ENCODE measurements at regions not wholly inside any gene's neighbourhood (a gene's known extent, or its start where the extent isn't known, plus 50 kb on each side); places are given as distances from the start of the nearest gene placed in this dataset.

- peak; percentile 86 for DNase-seq (ENCODE audit: low read depth)
These were observed 106.4 kb downstream of the ARF6 start for GRCh38 chr14:49999146-49999761.

- no peak for DNase-seq (ENCODE audit: low read depth)
These were observed 107.0 kb downstream of the ARF6 start for GRCh38 chr14:49999826-50000379.

DNA sequence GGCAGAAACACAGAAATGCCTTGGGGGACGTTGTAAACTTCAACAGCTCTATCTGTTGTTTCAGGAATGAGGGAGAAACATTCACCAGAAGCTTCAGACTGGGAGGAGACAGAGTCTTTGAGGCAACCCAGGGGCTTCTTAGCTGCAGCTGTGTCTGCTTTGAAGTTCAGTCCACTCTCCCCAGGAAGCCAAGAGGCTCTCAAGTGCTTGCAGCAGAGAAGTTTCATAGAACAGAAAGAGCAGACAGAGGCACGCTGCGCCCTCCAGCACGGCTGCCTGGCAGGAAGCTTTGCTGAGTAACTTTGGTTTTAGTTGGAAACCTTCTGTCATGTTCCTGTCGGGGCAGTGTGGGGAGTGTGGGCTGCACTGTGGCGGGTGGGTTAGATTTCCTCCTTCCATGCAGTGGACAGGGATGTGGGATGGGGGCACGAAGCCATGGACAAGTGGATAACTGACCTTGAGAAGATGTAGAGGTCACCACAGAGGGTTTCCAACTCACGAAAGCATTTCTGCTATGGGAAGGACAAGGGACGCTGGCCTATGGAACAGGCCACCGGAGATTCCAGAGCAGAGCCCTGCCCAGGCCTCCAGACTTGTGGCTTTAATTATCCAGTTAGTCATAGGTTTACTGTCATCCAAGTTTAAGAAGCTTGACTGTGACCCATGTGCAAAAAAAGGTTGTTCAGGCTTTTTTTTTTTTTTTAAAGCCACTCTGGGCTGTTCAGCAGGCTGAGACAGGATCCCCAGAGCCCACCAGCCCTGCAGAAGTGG lies 107.7 kb downstream of the ARF6 start:
- peak; percentile 87 for DNase-seq (ENCODE audit: low read depth)

DNA sequence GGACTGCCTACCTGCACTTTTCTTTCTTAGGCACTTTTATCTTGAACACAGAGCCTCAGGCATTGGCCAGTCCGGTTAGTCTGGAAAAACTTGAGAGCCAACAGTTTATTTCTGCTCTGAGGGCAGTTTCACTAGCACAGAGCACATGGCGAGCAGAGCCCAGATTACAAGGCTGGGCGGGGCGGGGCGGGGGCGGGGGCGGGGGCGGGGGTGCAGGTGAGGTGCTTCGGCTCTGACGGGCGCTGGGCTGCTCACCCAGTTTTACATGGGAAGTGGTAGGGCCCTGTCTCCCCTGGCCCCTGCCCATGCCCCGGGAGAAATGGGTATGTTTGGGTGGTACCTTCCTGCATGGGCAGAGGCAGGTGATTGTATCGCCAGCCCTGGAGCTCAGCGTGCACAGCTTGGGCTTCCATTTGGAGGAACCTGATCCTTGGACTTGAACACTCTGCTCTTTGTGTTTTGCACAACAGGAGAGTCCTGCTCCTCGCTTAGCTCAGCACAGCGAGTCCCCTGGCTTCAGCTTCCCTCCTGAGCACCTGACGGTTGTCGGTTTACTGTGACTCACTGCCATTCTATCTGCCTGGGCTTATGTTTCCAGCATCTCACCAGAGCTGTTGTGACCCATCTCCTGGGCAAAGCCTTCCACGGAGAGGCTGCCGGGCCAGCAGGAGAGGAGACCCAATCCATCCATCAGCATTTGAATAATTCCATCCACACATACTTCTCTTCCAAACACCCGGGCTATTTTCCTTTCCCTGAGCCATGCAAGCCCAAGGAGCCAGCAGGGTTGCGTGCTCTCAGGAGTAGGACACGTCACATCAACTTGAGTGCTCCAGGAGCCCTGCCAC lies 108.5 kb downstream of the ARF6 start:
- peak; percentile 92 for DNase-seq (ENCODE audit: low read depth)

DNA sequence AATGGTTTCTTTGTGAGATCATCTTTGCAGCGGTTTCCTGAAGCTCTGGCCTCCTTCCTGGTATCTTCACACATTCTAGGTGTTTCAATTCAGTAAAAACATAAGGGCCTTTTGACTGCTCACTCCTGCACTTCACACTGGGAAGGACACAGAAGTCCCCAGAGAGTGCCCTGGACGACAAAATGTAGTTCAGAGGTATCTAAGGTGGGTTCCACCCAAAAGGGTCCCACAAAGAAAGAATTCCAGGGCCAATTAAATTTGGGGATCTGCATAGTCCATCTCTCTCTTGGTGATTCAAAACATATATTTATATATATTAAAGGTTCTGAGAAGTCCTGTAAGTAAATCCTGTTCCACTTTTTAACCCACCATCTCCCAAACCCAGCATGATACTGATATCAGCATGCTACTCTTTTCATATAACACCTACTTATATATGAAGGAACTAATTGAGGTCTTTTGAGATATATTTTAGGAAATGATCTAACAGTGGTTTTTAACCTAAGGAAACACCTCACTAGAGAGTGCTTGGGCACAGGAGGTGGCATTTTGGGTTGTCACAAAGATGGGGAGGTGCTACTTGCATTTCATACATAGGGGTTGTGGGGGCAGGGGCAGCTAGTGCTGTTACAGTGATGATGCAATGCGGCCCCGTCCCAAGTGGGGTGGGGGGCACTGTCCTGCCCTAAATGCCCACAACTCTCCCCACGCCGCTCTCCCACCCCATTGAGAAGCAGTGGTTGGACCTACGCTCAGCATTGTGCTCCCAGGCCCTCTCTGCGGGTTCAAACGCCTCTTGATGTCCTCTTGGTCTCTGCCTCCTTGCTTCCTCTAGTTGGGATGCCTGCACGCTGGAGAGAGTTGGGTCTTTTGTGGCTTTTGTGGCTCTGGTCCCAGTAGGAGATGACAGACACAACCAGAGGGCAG lies 109.4 kb downstream of the ARF6 start:
- DNase-seq (ENCODE audit: low read depth) = no peak

- no peak for DNase-seq (ENCODE audit: low read depth)
These were observed 110.0 kb downstream of the ARF6 start for GRCh38 chr14:50002926-50003212.

GRCh38 chr14:50003213-50004021 lies 110.5 kb downstream of the ARF6 start:
- DNase-seq (ENCODE audit: low read depth) = peak; percentile 72

- DNase-seq (ENCODE audit: low read depth) = no peak
These were observed 110.2 kb downstream of the VCPKMT start for GRCh38 chr14:50006141-50006540.

DNA sequence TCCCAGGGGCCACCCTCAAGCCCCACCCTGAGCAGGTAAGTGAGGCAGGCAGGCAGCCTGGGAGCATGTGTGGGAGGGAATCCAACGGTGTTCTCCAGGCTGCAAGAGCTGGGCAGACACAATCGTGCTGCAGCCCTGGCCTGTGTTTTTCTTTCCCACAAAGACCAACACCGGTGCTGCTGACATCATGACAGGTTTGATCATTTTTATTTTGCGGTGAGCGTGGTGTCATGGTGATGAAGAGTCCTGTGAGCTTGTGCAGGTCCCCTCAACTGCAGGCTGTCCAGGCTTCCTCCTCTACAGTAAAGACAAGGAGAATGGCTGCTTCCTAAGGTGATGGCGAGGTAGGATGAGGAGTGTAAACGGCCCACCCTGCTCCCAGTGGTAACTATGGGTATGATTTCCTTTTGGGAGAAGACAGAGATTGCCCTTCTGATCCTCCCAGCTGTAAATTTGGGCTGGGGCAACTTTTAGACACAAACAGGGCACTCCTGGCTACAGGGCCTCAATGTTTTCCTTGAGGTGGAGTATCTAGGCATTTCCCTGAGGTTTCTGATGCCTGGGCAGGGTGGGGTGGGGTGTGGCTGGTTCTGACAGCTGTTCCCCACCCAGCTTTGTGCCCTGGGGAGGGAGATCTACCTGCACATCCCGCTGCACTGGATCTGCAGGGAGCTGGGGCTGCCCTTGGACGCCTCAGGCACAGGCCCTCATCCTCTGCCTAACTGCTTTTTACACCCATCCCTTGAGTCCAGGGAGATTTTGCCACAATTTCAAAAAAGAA lies 109.1 kb downstream of the VCPKMT start:
- no peak for DNase-seq (ENCODE audit: low read depth)

- no peak for DNase-seq (ENCODE audit: low read depth)
These were observed 107.8 kb downstream of the VCPKMT start for GRCh38 chr14:50008562-50008961.

- DNase-seq (ENCODE audit: low read depth) = no peak
These were observed 107.4 kb downstream of the VCPKMT start for GRCh38 chr14:50008974-50009373.

GRCh38 chr14:50010752-50011151 lies 105.6 kb downstream of the VCPKMT start:
- no peak for DNase-seq (ENCODE audit: low read depth)

DNA sequence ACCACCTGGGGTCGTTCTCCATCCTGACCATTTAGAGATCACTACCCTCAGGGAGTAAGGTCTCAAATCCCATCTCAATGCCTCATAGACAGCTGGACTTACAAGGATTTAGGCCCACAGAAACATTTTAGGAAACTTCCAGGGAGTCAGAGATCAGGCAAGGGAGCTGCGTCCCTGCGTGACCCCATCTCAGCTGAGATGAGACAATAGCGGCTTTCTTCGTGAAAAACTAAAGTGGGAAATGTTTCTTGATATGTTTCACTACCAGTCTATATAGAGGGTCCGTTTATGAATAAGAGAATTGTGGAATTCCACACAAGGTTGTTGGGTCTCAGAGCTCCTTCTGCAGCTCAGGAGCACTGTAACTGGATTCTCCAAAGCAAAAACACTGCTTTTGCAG lies 105.1 kb downstream of the VCPKMT start:
- no peak for DNase-seq (ENCODE audit: low read depth)

DNA sequence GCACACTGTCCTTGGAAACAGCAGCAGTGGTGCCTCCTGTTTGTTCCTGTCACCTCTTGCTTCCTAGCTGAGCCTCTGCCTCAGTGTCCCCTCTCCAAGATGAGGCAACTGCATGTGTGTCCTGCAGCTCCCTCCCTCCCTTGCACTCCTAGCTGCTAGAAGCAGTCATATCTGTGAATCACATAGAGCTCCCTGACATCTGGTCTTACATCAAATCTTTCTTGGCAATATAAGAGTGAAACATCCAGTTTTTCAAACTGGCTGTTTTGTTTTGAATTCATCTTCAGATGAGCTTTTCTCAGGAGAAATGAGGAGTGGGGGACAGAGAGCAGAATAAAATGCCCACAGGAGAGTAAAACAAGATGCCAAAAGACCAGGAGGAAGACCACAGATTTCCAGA lies 103.7 kb downstream of the VCPKMT start:
- no peak for DNase-seq (ENCODE audit: low read depth)

GRCh38 chr14:50013198-50013918 lies 103.0 kb downstream of the VCPKMT start:
- DNase-seq (ENCODE audit: low read depth) = no peak

GRCh38 chr14:50013934-50014333 lies 102.4 kb downstream of the VCPKMT start:
- DNase-seq (ENCODE audit: low read depth) = no peak

- no peak for DNase-seq (ENCODE audit: low read depth)
These were observed 101.5 kb downstream of the VCPKMT start for GRCh38 chr14:50014809-50015430.

GRCh38 chr14:50015716-50016115 lies 100.7 kb downstream of the VCPKMT start:
- no peak for DNase-seq (ENCODE audit: low read depth)

Measured in LHCN-M2 (cell line).